ENCODE measurements at regions not wholly inside any gene's neighbourhood (a gene's known extent, or its start where the extent isn't known, plus 50 kb on each side); places are given as distances from the start of the nearest gene placed in this dataset.

DNA sequence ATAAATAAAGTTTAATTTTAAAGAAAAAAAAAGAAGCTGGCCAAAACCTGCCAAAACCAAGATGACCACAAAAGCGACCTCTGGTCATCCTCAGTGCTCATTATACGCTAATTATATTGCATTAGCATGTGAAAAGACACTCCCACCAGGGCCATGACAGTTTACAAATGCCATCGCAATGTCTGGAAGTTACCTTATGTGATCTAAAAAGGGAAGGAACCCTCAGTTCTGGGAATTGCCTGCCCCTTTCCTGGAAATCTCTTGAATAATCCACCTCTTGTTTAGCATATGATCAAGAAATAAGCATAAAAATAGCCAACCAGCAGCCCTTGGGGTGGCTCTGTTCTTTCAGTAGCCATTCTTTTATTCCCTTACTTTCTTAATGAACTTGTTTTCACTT, 178.3 kb upstream of the MAP1B start:
- TF ChIP-seq, protein P1, sequence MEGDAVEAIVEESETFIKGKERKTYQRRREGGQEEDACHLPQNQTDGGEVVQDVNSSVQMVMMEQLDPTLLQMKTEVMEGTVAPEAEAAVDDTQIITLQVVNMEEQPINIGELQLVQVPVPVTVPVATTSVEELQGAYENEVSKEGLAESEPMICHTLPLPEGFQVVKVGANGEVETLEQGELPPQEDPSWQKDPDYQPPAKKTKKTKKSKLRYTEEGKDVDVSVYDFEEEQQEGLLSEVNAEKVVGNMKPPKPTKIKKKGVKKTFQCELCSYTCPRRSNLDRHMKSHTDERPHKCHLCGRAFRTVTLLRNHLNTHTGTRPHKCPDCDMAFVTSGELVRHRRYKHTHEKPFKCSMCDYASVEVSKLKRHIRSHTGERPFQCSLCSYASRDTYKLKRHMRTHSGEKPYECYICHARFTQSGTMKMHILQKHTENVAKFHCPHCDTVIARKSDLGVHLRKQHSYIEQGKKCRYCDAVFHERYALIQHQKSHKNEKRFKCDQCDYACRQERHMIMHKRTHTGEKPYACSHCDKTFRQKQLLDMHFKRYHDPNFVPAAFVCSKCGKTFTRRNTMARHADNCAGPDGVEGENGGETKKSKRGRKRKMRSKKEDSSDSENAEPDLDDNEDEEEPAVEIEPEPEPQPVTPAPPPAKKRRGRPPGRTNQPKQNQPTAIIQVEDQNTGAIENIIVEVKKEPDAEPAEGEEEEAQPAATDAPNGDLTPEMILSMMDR (IDR thresholded peaks at IDR 0.05), result no peak
- TF ChIP-seq POLR2A (IDR thresholded peaks at IDR 0.05) (no peak), POLR2AphosphoS5 (IDR thresholded peaks at IDR 0.05) (no peak)
